ENCODE measurements at regions not wholly inside any gene's neighbourhood (a gene's known extent, or its start where the extent isn't known, plus 50 kb on each side); places are given as distances from the start of the nearest gene placed in this dataset.

DNA sequence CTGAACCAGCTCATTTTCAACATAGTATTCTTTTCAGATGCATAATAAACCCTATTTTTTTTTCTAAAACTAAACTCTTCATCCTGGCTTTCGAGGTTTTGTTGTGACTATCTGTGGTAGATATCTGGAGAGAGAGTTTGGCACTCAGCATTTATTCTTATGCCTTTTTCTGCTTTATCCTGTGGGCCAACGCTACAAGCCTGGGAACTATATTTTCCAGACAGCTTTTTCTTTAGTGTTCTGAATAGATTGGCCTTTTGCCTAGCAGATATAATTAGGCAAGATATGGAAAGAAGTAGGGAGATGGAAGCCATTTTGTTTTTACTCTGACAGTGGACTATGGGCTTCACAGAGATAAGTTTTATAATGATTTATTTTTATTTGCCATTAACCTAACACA, 486.7 kb downstream of the TMEM232 start:
- TF ChIP-seq, protein P1, sequence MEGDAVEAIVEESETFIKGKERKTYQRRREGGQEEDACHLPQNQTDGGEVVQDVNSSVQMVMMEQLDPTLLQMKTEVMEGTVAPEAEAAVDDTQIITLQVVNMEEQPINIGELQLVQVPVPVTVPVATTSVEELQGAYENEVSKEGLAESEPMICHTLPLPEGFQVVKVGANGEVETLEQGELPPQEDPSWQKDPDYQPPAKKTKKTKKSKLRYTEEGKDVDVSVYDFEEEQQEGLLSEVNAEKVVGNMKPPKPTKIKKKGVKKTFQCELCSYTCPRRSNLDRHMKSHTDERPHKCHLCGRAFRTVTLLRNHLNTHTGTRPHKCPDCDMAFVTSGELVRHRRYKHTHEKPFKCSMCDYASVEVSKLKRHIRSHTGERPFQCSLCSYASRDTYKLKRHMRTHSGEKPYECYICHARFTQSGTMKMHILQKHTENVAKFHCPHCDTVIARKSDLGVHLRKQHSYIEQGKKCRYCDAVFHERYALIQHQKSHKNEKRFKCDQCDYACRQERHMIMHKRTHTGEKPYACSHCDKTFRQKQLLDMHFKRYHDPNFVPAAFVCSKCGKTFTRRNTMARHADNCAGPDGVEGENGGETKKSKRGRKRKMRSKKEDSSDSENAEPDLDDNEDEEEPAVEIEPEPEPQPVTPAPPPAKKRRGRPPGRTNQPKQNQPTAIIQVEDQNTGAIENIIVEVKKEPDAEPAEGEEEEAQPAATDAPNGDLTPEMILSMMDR (IDR thresholded peaks at IDR 0.05) = no peak
- TF ChIP-seq POLR2A (IDR thresholded peaks at IDR 0.05) = no peak

All from adrenal gland (tissue), 5 donors.